H9 (cell line): ENCODE measurements at regions not wholly inside any gene's neighbourhood (a gene's known extent, or its start where the extent isn't known, plus 50 kb on each side); places are given as distances from the start of the nearest gene placed in this dataset.

Experiments used
- DNase-seq: peaks from one replicate; pipeline ENCODE4 v3.0.0-alpha.2; 2017
- H2AFZ ChIP-seq: one replicate; pipeline ENCODE4 v1.6.1; 2013; ENCODE audit warnings: mild to moderate bottlenecking, low read length, control low read depth, moderate library complexity
- H2AK5ac ChIP-seq: 2 replicates; pipeline ENCODE4 v1.6.1; 2013; ENCODE audit warnings: low read length, control low read depth, mixed read lengths; ENCODE audit not compliant: insufficient read length
- H2BK120ac ChIP-seq: one replicate; pipeline ENCODE4 v1.6.1; 2013; ENCODE audit warnings: low read depth, mild to moderate bottlenecking, low read length, control low read depth, inconsistent platforms; ENCODE audit not compliant: poor library complexity, severe bottlenecking
- H2BK12ac ChIP-seq: 2 replicates; pipeline ENCODE4 v1.6.1; 2013; ENCODE audit warnings: low read length, control low read depth, mixed read lengths, low read depth; ENCODE audit not compliant: insufficient read length
- H2BK15ac ChIP-seq: 2 replicates; pipeline ENCODE4 v1.6.1; 2013; ENCODE audit warnings: low read depth, low read length, control low read depth
- H2BK20ac ChIP-seq: one replicate; pipeline ENCODE4 v1.6.1; 2013; ENCODE audit warnings: low read depth, mild to moderate bottlenecking, low read length, control low read depth, inconsistent platforms; ENCODE audit not compliant: poor library complexity, severe bottlenecking
- H2BK5ac ChIP-seq: 2 replicates; pipeline ENCODE4 v1.6.1; 2013; ENCODE audit warnings: low read length, control low read depth, mixed read lengths; ENCODE audit not compliant: insufficient read length
- H3K14ac ChIP-seq: 2 replicates; pipeline ENCODE4 v1.6.1; 2013; ENCODE audit warnings: low read length, control low read depth; ENCODE audit not compliant: insufficient read depth
- H3K18ac ChIP-seq: 2 replicates; pipeline ENCODE4 v1.6.1; 2013; ENCODE audit warnings: low read depth, mild to moderate bottlenecking, mixed read lengths, low read length, control low read depth; ENCODE audit not compliant: insufficient read length
- H3K23ac ChIP-seq: 2 replicates; pipeline ENCODE4 v1.6.1; 2013; ENCODE audit warnings: low read length, control low read depth, mixed read lengths, low read depth; ENCODE audit not compliant: insufficient read length
- H3K23me2 ChIP-seq: 2 replicates; pipeline ENCODE4 v1.6.1; 2013; ENCODE audit warnings: low read depth, mild to moderate bottlenecking, mixed read lengths, low read length, control low read depth; ENCODE audit not compliant: insufficient read length, poor library complexity, severe bottlenecking
- H3K27ac ChIP-seq: 2 replicates; pipeline ENCODE4 v1.5.1; 2013; ENCODE audit warnings: low read length, control low read depth, mixed read lengths, low read depth; ENCODE audit not compliant: insufficient read length
- H3K27me3 ChIP-seq: 2 replicates; pipeline ENCODE4 v1.6.1; 2013; ENCODE audit warnings: low read length, control low read depth, inconsistent platforms; ENCODE audit not compliant: insufficient read depth
- H3K4ac ChIP-seq: 2 replicates; pipeline ENCODE4 v1.6.1; 2013; ENCODE audit warnings: low read depth, mild to moderate bottlenecking, control low read depth, inconsistent platforms, low read length, moderate library complexity
- H3K4me1 ChIP-seq: 2 replicates; pipeline ENCODE4 v1.6.1; 2013; ENCODE audit warnings: low read length, control low read depth, inconsistent platforms; ENCODE audit not compliant: insufficient read depth
- H3K4me2 ChIP-seq: 2 replicates; pipeline ENCODE4 v1.6.1; 2013; ENCODE audit warnings: low read length, control low read depth, mixed read lengths; ENCODE audit not compliant: insufficient read length, insufficient read depth
- H3K56ac ChIP-seq: 2 replicates; pipeline ENCODE4 v1.6.1; 2013; ENCODE audit warnings: low read depth, mild to moderate bottlenecking, mixed read lengths, low read length, control low read depth; ENCODE audit not compliant: insufficient read length
- H3K79me1 ChIP-seq: 2 replicates; pipeline ENCODE4 v1.6.1; 2013; ENCODE audit warnings: low read depth, mild to moderate bottlenecking, moderate library complexity, low read length, control low read depth, inconsistent platforms; ENCODE audit not compliant: insufficient read depth, poor library complexity, severe bottlenecking
- H3K79me2 ChIP-seq: 2 replicates; pipeline ENCODE4 v1.6.1; 2013; ENCODE audit warnings: low read length, control low read depth, inconsistent platforms; ENCODE audit not compliant: insufficient read depth
- H3K9ac ChIP-seq: 2 replicates; pipeline ENCODE4 v1.6.1; 2013; ENCODE audit warnings: low read length, control low read depth, mixed read lengths; ENCODE audit not compliant: insufficient read length; ENCODE audit errors: extremely low read depth
- H3K9me3 ChIP-seq: one replicate; pipeline ENCODE4 v1.6.1; 2013; ENCODE audit warnings: low read depth, low read length, inconsistent platforms; ENCODE audit not compliant: control insufficient read depth
- H3T11ph ChIP-seq: one replicate; pipeline ENCODE4 v1.6.1; 2013; ENCODE audit warnings: mild to moderate bottlenecking, low read length, control low read depth, inconsistent platforms
- H4K20me1 ChIP-seq: one replicate; pipeline ENCODE4 v1.6.1; 2013; ENCODE audit not compliant: control insufficient read depth, insufficient read length, insufficient read depth
- H4K5ac ChIP-seq: 2 replicates; pipeline ENCODE4 v1.6.1; 2013; ENCODE audit warnings: low read depth, mild to moderate bottlenecking, mixed read lengths, low read length, control low read depth; ENCODE audit not compliant: insufficient read length
- H4K8ac ChIP-seq: replicated peaks from 2 replicates; pipeline ENCODE4 v1.6.1; 2013; ENCODE audit warnings: low read length, control low read depth, mixed read lengths, low read depth; ENCODE audit not compliant: insufficient read length
- H4K91ac ChIP-seq: 2 replicates; pipeline ENCODE4 v1.6.1; 2013; ENCODE audit warnings: low read depth, mild to moderate bottlenecking, moderate library complexity, mixed read lengths, low read length, control low read depth; ENCODE audit not compliant: insufficient read length
- H3K27ac Mint-ChIP-seq, 3 experiments: 2 replicates in 2 of 3; 3 replicates in 1 of 3; pipeline ENCODE4 v1.8.0; 2020 to 2021; ENCODE audit warnings: mixed read lengths in 3 of 3, mild to moderate bottlenecking in 1 of 3, moderate library complexity in 1 of 3
- H3K27me3 Mint-ChIP-seq: 2 replicates; pipeline ENCODE4 v1.8.0; 2021; ENCODE audit warnings: low read depth, mild to moderate bottlenecking, moderate library complexity, mixed read lengths
- H3K36me3 Mint-ChIP-seq, 3 experiments: 2 replicates in 2 of 3; 3 replicates in 1 of 3; pipeline ENCODE4 v1.8.0; 2020 to 2021; ENCODE audit warnings: low read depth in 3 of 3, mixed read lengths in 3 of 3; ENCODE audit not compliant: insufficient read depth in 1 of 3
- H3K4me1 Mint-ChIP-seq, 2 experiments: 2 replicates each; pipeline ENCODE4 v1.8.0; 2020; ENCODE audit warnings: mixed read lengths in 2 of 2
- H3K4me3 Mint-ChIP-seq, 2 experiments: 2 replicates in 1 of 2; 3 replicates in 1 of 2; pipeline ENCODE4 v1.8.0; 2020 to 2021; ENCODE audit warnings: mild to moderate bottlenecking in 2 of 2, mixed read lengths in 2 of 2, moderate library complexity in 1 of 2
- H3K9me3 Mint-ChIP-seq, 2 experiments: 2 replicates in 1 of 2; 3 replicates in 1 of 2; pipeline ENCODE4 v1.8.0; 2020; ENCODE audit warnings: mild to moderate bottlenecking in 2 of 2, mixed read lengths in 2 of 2, moderate library complexity in 1 of 2
- CTCF ChIP-seq: fragments of 200-600 bp; sonication (generic); conservative IDR thresholded peaks from 3 replicates; pipeline ENCODE4 v1.8.0; 2021; ENCODE audit warnings: antibody characterized with exemption, mild to moderate bottlenecking

- no peak overlapping the region for H3K27ac ChIP-seq
- no peaks in the 10 kb centered on the region for H3K9me3 ChIP-seq
- no peak overlapping the region for H3K14ac ChIP-seq
- H3K27me3 ChIP-seq: no peaks in the 10 kb centered on the region
- H2BK20ac ChIP-seq: no peak overlapping the region
- H3K4ac ChIP-seq: no peak overlapping the region
- H2BK15ac ChIP-seq: no peak overlapping the region
- no peak overlapping the region for H3K56ac ChIP-seq
- no peak overlapping the region for H2AFZ ChIP-seq
- H3K79me2 ChIP-seq: no peaks in the 10 kb centered on the region
- TF ChIP-seq CTCF: no peak
- no peak for DNase-seq
- H3K23me2 ChIP-seq: no peaks in the 10 kb centered on the region
- no peak overlapping the region for H3K4me3 Mint-ChIP-seq
- no peaks in the 10 kb centered on the region for H3K4me1 ChIP-seq
- no peak overlapping the region for H3K27ac Mint-ChIP-seq
- no peaks in the 10 kb centered on the region for H4K20me1 ChIP-seq
- H4K5ac ChIP-seq: no peak overlapping the region
- H3K27me3 Mint-ChIP-seq: no peaks in the 10 kb centered on the region
- H3K36me3 Mint-ChIP-seq: no peaks in the 10 kb centered on the region
- no peak overlapping the region for H2BK12ac ChIP-seq
- H3K4me1 Mint-ChIP-seq: no peaks in the 10 kb centered on the region
- H4K91ac ChIP-seq: no peak overlapping the region
- H2BK5ac ChIP-seq: no peak overlapping the region
- no peak overlapping the region for H3K23ac ChIP-seq
- no peak overlapping the region for H4K8ac ChIP-seq
- no peak overlapping the region for H3T11ph ChIP-seq
- H3K4me2 ChIP-seq: no peak overlapping the region
- no peaks in the 10 kb centered on the region for H3K9me3 Mint-ChIP-seq
- no peak overlapping the region for H2BK120ac ChIP-seq
- no peaks in the 10 kb centered on the region for H3K79me1 ChIP-seq
- H2AK5ac ChIP-seq: no peak overlapping the region
- no peak overlapping the region for H3K18ac ChIP-seq
- H3K9ac ChIP-seq: no peak overlapping the region
Observed at GRCh38 chr1:244937099-244937498, 72.8 kb upstream of the HNRNPU start.
